Liver (tissue), 8 donors: ENCODE measurements at regions not wholly inside any gene's neighbourhood (a gene's known extent, or its start where the extent isn't known, plus 50 kb on each side); places are given as distances from the start of the nearest gene placed in this dataset.
"Not testable (repeated sequence)": the region's sequence is repeated elsewhere in the genome, so short reads cannot be mapped to it uniquely, and the experiment has no call there.

Experiments
- DNase-seq: peaks from one replicate; pipeline ENCODE4 v3.0.0-alpha.2; 2017; ENCODE audit warnings: low spot score
- H3K27ac ChIP-seq, 2 donors: one replicate each; pipeline ENCODE4 v1.7.0; 2013; ENCODE audit warnings: inconsistent platforms in 2 of 2, low read length in 2 of 2, control low read depth in 1 of 2, low read depth in 1 of 2, mild to moderate bottlenecking in 1 of 2
- H3K27me3 ChIP-seq, 4 donors: one replicate each; pipeline versions ENCODE4 v1.6.1 to v1.7.0; 2013; ENCODE audit warnings: low read length in 3 of 4, inconsistent platforms in 1 of 4, mild to moderate bottlenecking in 1 of 4, moderate library complexity in 1 of 4; ENCODE audit not compliant: control insufficient read depth in 4 of 4, insufficient read depth in 4 of 4
- H3K36me3 ChIP-seq, 4 donors: one replicate each; pipeline versions ENCODE4 v1.6.1 to v1.7.0; 2013; ENCODE audit warnings: low read length in 3 of 4, mild to moderate bottlenecking in 3 of 4, low read depth in 1 of 4, moderate library complexity in 1 of 4; ENCODE audit not compliant: control insufficient read depth in 4 of 4, insufficient read depth in 3 of 4
- H3K4me1 ChIP-seq, 4 donors: one replicate each; pipeline versions ENCODE4 v1.6.1 to v1.7.0; 2013; ENCODE audit warnings: low read length in 3 of 4, mild to moderate bottlenecking in 3 of 4, moderate library complexity in 1 of 4; ENCODE audit not compliant: control insufficient read depth in 4 of 4, insufficient read depth in 4 of 4
- H3K4me3 ChIP-seq, 3 donors: one replicate each; pipeline versions ENCODE4 v1.6.1 to v1.7.0; 2013; ENCODE audit warnings: low read length in 3 of 3, control low read depth in 1 of 3, low read depth in 1 of 3, mild to moderate bottlenecking in 1 of 3
- H3K9ac ChIP-seq, 2 donors: one replicate each; pipeline ENCODE4 v1.7.0; 2013; ENCODE audit warnings: low read length in 2 of 2, mild to moderate bottlenecking in 2 of 2, moderate library complexity in 2 of 2, control low read depth in 1 of 2, low read depth in 1 of 2
- H3K9me3 ChIP-seq, 4 donors: one replicate each; pipeline versions ENCODE4 v1.6.1 to v1.7.0; 2013; ENCODE audit warnings: low read length in 3 of 4; ENCODE audit not compliant: control insufficient read depth in 4 of 4
- ATF3 ChIP-seq: IDR thresholded peaks from 2 replicates; pipeline ENCODE4 v1.6.1; 2016; ENCODE audit warnings: antibody characterized with exemption
- CTCF ChIP-seq: fragments of 150-350 bp; IDR thresholded peaks from 2 replicates; pipeline ENCODE4 v1.5.1; 2017; ENCODE audit warnings: improper control_type of control experiment, low read depth, low read length; ENCODE audit not compliant: missing input control
- EGR1 ChIP-seq, 2 donors: IDR thresholded peaks; 2 replicates each; pipeline ENCODE4 v1.6.1; 2016 to 2018; ENCODE audit warnings: antibody characterized with exemption in 2 of 2, low read depth in 2 of 2
- FOXA1 ChIP-seq: IDR thresholded peaks from 2 replicates; pipeline ENCODE4 v1.6.1; 2016; ENCODE audit warnings: antibody characterized with exemption
- FOXA2 ChIP-seq: IDR thresholded peaks from 2 replicates; pipeline ENCODE4 v1.6.1; 2016; ENCODE audit warnings: antibody characterized with exemption
- GABPA ChIP-seq, 2 donors: IDR thresholded peaks in 1 of 2; conservative IDR thresholded peaks in 1 of 2; 2 replicates each; pipeline ENCODE4 v1.6.1; 2016; ENCODE audit warnings: antibody characterized with exemption in 2 of 2, mild to moderate bottlenecking in 1 of 2, moderate library complexity in 1 of 2
- HNF4A ChIP-seq, 2 donors: conservative IDR thresholded peaks; 2 replicates each; pipeline ENCODE4 v1.6.1; 2016; ENCODE audit warnings: antibody characterized with exemption in 2 of 2, mild to moderate bottlenecking in 2 of 2
- HNF4G ChIP-seq: IDR thresholded peaks from 2 replicates; pipeline ENCODE4 v1.6.1; 2016; ENCODE audit warnings: antibody characterized with exemption
- JUND ChIP-seq, 2 donors: IDR thresholded peaks; 2 replicates each; pipeline ENCODE4 v1.6.1; 2016; ENCODE audit warnings: antibody characterized with exemption in 2 of 2
- MAX ChIP-seq: IDR thresholded peaks from 2 replicates; pipeline ENCODE4 v1.6.1; 2016; ENCODE audit warnings: antibody characterized with exemption
- NR2F2 ChIP-seq: IDR thresholded peaks from 2 replicates; pipeline ENCODE4 v1.6.1; 2016; ENCODE audit warnings: antibody characterized with exemption
- RAD21 ChIP-seq, 2 donors: IDR thresholded peaks; 2 replicates each; pipeline ENCODE4 v1.6.1; 2016; ENCODE audit warnings: antibody characterized with exemption in 2 of 2, mild to moderate bottlenecking in 2 of 2
- REST ChIP-seq: IDR thresholded peaks from 2 replicates; pipeline ENCODE4 v1.6.1; 2016; ENCODE audit warnings: antibody characterized with exemption, mild to moderate bottlenecking
- RXRA ChIP-seq, 2 donors: IDR thresholded peaks; 2 replicates each; pipeline ENCODE4 v1.6.1; 2017 to 2018; ENCODE audit warnings: antibody characterized with exemption in 2 of 2, mild to moderate bottlenecking in 1 of 2
- SP1 ChIP-seq: IDR thresholded peaks from 2 replicates; pipeline ENCODE4 v1.6.1; 2018; ENCODE audit warnings: antibody characterized with exemption, mild to moderate bottlenecking
- TAF1 ChIP-seq: conservative IDR thresholded peaks from 2 replicates; pipeline ENCODE4 v1.6.1; 2016; ENCODE audit warnings: antibody characterized with exemption, mild to moderate bottlenecking
- YY1 ChIP-seq: IDR thresholded peaks from 2 replicates; pipeline ENCODE4 v1.6.1; 2016; ENCODE audit warnings: antibody characterized with exemption, mild to moderate bottlenecking
- ZBTB33 ChIP-seq: IDR thresholded peaks from 2 replicates; pipeline ENCODE4 v1.6.1; 2016; ENCODE audit warnings: antibody characterized with exemption
- WGBS: extraction: QIAGEN DNeasy Blood & Tissue Kit; methylation state at CpG from one replicate; pipeline ENCODE4 v1.1.7; 2013; 5-methylcytosine and 5-hydroxymethylcytosine counted together
- donor health status: healthy.
- donor health status: healthy.
- donor health status: healthy.
- donor health status: healthy.
- donor health status: healthy.

- no peak for DNase-seq
- Histone ChIP-seq H3K9ac (no peak overlapping the region), H3K27me3 (no peaks in the 10 kb centered on the region), H3K9me3 (no peaks in the 10 kb centered on the region), H3K27ac (no peak overlapping the region), H3K4me3 (no peak overlapping the region), H3K4me1 (no peaks in the 10 kb centered on the region), H3K36me3 (peaks cover 0 to 6% (median 0%) of the 10 kb centered on the region in 4 donors)
- no peak for TF ChIP-seq HNF4G
- TF ChIP-seq CTCF, result no peak
- TF ChIP-seq HNF4A (conservative IDR thresholded peaks at IDR 0.05), result no peak
- no peak for TF ChIP-seq RAD21 (IDR thresholded peaks at IDR 0.05)
- no peak for TF ChIP-seq MAX
- TF ChIP-seq GABPA (IDR thresholded peaks at IDR 0.05 in 1 of 2, conservative IDR thresholded peaks at IDR 0.05 in 1 of 2), result no peak
- no peak for TF ChIP-seq ZBTB33
- TF ChIP-seq REST, result no peak
- TF ChIP-seq TAF1, result no peak
- TF ChIP-seq EGR1 (IDR thresholded peaks at IDR 0.05; ENCODE audit: low read depth in 2 of 2), result no peak
- TF ChIP-seq FOXA1, result no peak
- TF ChIP-seq NR2F2, result no peak
- no peak for TF ChIP-seq SP1
- TF ChIP-seq RXRA (IDR thresholded peaks at IDR 0.05), result no peak
- WGBS, result 58% methylated on average over 1 of the region's 1 CpG
These were observed 67.1 kb downstream of the PRORP start for GRCh38 chr14:35189422-35189821.

- Histone ChIP-seq H3K4me1 (no peaks in the 10 kb centered on the region), H3K27ac (no peak overlapping the region), H3K9ac (no peak overlapping the region), H3K36me3 (peaks cover 0 to 6% (median 0%) of the 10 kb centered on the region in 4 donors), H3K4me3 (no peak overlapping the region), H3K27me3 (no peaks in the 10 kb centered on the region), H3K9me3 (no peaks in the 10 kb centered on the region)
- TF ChIP-seq HNF4A (conservative IDR thresholded peaks at IDR 0.05) (no peak), ZBTB33 (no peak), ATF3 (no peak), RXRA (IDR thresholded peaks at IDR 0.05) (no peak), GABPA (IDR thresholded peaks at IDR 0.05 in 1 of 2, conservative IDR thresholded peaks at IDR 0.05 in 1 of 2) (no peak), FOXA2 (no peak), JUND (IDR thresholded peaks at IDR 0.05) (no peak), NR2F2 (no peak), HNF4G (no peak), YY1 (no peak)
- DNase-seq, result no peak
These were observed 70.8 kb downstream of the PRORP start for GRCh38 chr14:35193161-35193560.

GRCh38 chr14:35194183-35194582 is 71.8 kb downstream of the PRORP start:
- H3K4me1 ChIP-seq, H3K9ac ChIP-seq, H3K9me3 ChIP-seq, H3K27me3 ChIP-seq, H3K27ac ChIP-seq, H3K36me3 ChIP-seq, DNase-seq, H3K4me3 ChIP-seq: not testable (repeated sequence)
- WGBS, result 95% methylated on average over 1 of the region's 1 CpG
